ENCODE measurements at regions not wholly inside any gene's neighbourhood (a gene's known extent, or its start where the extent isn't known, plus 50 kb on each side); places are given as distances from the start of the nearest gene placed in this dataset.

- TF ChIP-seq POLR2A (IDR thresholded peaks at IDR 0.05) (no peak), CTCF (IDR thresholded peaks at IDR 0.05) (no peak)
Measured at GRCh38 chrX:4179031-4179430, 465.6 kb upstream of the PRKX start.
